WI38 (cell line): ENCODE measurements at regions not wholly inside any gene's neighbourhood (a gene's known extent, or its start where the extent isn't known, plus 50 kb on each side); places are given as distances from the start of the nearest gene placed in this dataset.

ENCODE experiments used
- H3K4me3 ChIP-seq: 2 replicates; pipeline ENCODE4 v1.5.1; 2011; ENCODE audit warnings: low read depth, mild to moderate bottlenecking, control low read depth, low read length
- TF ChIP-seq, protein P1 (sequence below): IDR thresholded peaks from 2 replicates; pipeline ENCODE4 v1.5.1; 2012; ENCODE audit warnings: low read depth, mild to moderate bottlenecking, control low read depth, low read length

GRCh38 chr15:37339437-37339836 lies 239.1 kb upstream of the MEIS2 start:
- H3K4me3 ChIP-seq: no peak overlapping the region
- TF ChIP-seq, protein P1, sequence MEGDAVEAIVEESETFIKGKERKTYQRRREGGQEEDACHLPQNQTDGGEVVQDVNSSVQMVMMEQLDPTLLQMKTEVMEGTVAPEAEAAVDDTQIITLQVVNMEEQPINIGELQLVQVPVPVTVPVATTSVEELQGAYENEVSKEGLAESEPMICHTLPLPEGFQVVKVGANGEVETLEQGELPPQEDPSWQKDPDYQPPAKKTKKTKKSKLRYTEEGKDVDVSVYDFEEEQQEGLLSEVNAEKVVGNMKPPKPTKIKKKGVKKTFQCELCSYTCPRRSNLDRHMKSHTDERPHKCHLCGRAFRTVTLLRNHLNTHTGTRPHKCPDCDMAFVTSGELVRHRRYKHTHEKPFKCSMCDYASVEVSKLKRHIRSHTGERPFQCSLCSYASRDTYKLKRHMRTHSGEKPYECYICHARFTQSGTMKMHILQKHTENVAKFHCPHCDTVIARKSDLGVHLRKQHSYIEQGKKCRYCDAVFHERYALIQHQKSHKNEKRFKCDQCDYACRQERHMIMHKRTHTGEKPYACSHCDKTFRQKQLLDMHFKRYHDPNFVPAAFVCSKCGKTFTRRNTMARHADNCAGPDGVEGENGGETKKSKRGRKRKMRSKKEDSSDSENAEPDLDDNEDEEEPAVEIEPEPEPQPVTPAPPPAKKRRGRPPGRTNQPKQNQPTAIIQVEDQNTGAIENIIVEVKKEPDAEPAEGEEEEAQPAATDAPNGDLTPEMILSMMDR: no peak

DNA sequence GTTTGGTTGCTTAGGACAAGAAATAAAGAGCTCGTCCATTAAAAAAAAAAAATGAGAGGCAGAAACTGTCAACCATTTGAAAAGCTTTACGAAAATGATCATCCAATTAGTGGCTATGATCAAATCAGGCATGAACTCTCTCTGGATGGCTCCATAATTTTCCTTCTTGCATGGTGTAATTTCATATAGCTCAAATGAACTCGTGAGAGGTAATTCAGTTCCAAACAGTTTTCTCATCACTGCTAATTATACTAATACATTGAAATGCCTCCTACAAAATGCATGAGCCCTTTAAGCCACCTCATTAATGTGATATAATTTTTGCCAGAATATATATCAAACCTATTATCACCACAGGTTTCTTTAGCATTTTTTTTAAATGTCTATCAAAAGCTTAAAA lies 239.5 kb upstream of the MEIS2 start:
- TF ChIP-seq, protein P1: no peak
- no peak overlapping the region for H3K4me3 ChIP-seq

GRCh38 chr15:37340438-37340837 lies 240.1 kb upstream of the MEIS2 start:
- no peak overlapping the region for H3K4me3 ChIP-seq
- TF ChIP-seq, protein P1: no peak

- TF ChIP-seq, protein P1: no peak
These were observed 258.9 kb upstream of the MEIS2 start for GRCh38 chr15:37359101-37359892.

GRCh38 chr15:37359893-37360290 lies 259.5 kb upstream of the MEIS2 start:
- no peak overlapping the region for H3K4me3 ChIP-seq
- TF ChIP-seq, protein P1: no peak

More at GRCh38 chr15:37359101-37359892, 258.9 kb upstream of the MEIS2 start:
- H3K4me3 ChIP-seq: no peak overlapping the region

- TF ChIP-seq, protein P1: no peak
- H3K4me3 ChIP-seq: no peak overlapping the region
These were observed 260.4 kb upstream of the MEIS2 start for GRCh38 chr15:37360724-37361123.

- TF ChIP-seq, protein P1: no peak
- H3K4me3 ChIP-seq: no peak overlapping the region
These were observed 261.3 kb upstream of the MEIS2 start for GRCh38 chr15:37361621-37362020.
